K562 (cell line): ENCODE measurements at regions not wholly inside any gene's neighbourhood (a gene's known extent, or its start where the extent isn't known, plus 50 kb on each side); places are given as distances from the start of the nearest gene placed in this dataset.

Source experiments
- ATAC-seq: fragments of 200-7000 bp; cut with Tn5 transposase; 3 replicates; pipeline ENCODE4 v1.9.1; 2020; ENCODE audit warnings: moderate library complexity
- BruUV-seq: library from RNA; stranded (reverse); fragments of 400-500 nt; replicated peaks from 2 replicates; lab custom pipeline; 2021; lab: Mats Ljungman, UMichigan
- CTCF ChIA-PET: fragments of 300-600 bp; formaldehyde crosslinking; extraction: SDS; loops from one replicate; lab custom pipeline; 2021; ENCODE audit warnings: low intra/inter-chr PET ratio; lab: Yijun Ruan, JAX
- POLR2A ChIA-PET: fragments of 300-600, 350-650 bp; sonication (Branson Sonifier 250); formaldehyde crosslinking; extraction: SDS; loops from one replicate; lab custom pipeline; 2021; ENCODE audit warnings: antibody characterized with exemption, inconsistent platforms; lab: Yijun Ruan, JAX
- DNase-seq, 4 experiments: peaks; one replicate each; pipeline versions ENCODE4 v3.0.0 to v3.0.0-alpha.2; 2011 to 2018; ENCODE audit warnings: low spot score in 3 of 4, mixed read lengths in 3 of 4; ENCODE audit errors: extremely low read depth in 1 of 4
- FAIRE-seq: peaks from 2 replicates; lab custom pipeline; 2011; peaks lifted over from hg19 to GRCh38; lab: Jason Lieb, UNC
- H2AFZ ChIP-seq: 2 replicates; pipeline ENCODE4 v1.6.0; 2011; ENCODE audit warnings: low read depth, low read length, control low read depth, inconsistent platforms
- H3K27ac ChIP-seq: fragments of 200-600 bp; 3 replicates; pipeline ENCODE4 v1.8.0; 2011; ENCODE audit warnings: low read depth, mild to moderate bottlenecking, control low read depth, inconsistent platforms, low read length, moderate library complexity, mixed read lengths; ENCODE audit errors: extremely low read depth
- H3K27me3 ChIP-seq, 2 experiments: fragments of 300-600 bp in 1 of 2; 2 replicates in 1 of 2; 3 replicates in 1 of 2; pipeline versions ENCODE4 v1.6.0 to v1.8.0; 2011; ENCODE audit warnings: inconsistent platforms in 2 of 2, low read length in 2 of 2, mild to moderate bottlenecking in 1 of 2, mixed read lengths in 1 of 2, moderate library complexity in 1 of 2; ENCODE audit not compliant: control insufficient read depth in 2 of 2, insufficient read depth in 2 of 2
- H3K36me3 ChIP-seq: fragments of 300-600 bp; 3 replicates; pipeline ENCODE4 v1.8.0; 2011; ENCODE audit warnings: mild to moderate bottlenecking, low read length, inconsistent platforms; ENCODE audit not compliant: control insufficient read depth, insufficient read depth
- H3K4me1 ChIP-seq, 2 experiments: fragments of 200-600 bp in 1 of 2; replicated peaks in 1 of 2; 2 replicates in 1 of 2; 3 replicates in 1 of 2; pipeline versions ENCODE4 v1.5.1 to v1.8.0; 2011; ENCODE audit warnings: inconsistent platforms in 2 of 2, low read length in 2 of 2, mild to moderate bottlenecking in 1 of 2, mixed read lengths in 1 of 2, moderate library complexity in 1 of 2; ENCODE audit not compliant: control insufficient read depth in 2 of 2, insufficient read depth in 2 of 2
- H3K4me2 ChIP-seq: 2 replicates; pipeline ENCODE4 v1.6.1; 2011; ENCODE audit warnings: low read length, control low read depth, inconsistent platforms, mixed read lengths; ENCODE audit not compliant: insufficient read depth
- H3K4me3 ChIP-seq: fragments of 200-600 bp; sonication (generic), shearing (Covaris generic); 2 replicates; pipeline ENCODE4 v1.5.1; 2016; ENCODE audit warnings: control low read depth, inconsistent platforms
- H3K79me2 ChIP-seq: fragments of 200-600 bp; 3 replicates; pipeline ENCODE4 v1.8.0; 2011; ENCODE audit warnings: low read length, inconsistent platforms; ENCODE audit not compliant: control insufficient read depth, insufficient read depth
- H3K9ac ChIP-seq, 2 experiments: 2 replicates each; pipeline versions ENCODE4 v1.6.0 to v1.6.1; 2011; ENCODE audit warnings: low read depth in 2 of 2, low read length in 2 of 2, control low read depth in 1 of 2, inconsistent platforms in 1 of 2, mild to moderate bottlenecking in 1 of 2, mixed read lengths in 1 of 2; ENCODE audit not compliant: insufficient read depth in 1 of 2
- H3K9me1 ChIP-seq: one replicate; pipeline ENCODE4 v1.6.0; 2011; ENCODE audit warnings: inconsistent platforms, mild to moderate bottlenecking, low read length, moderate library complexity; ENCODE audit not compliant: control insufficient read depth, insufficient read depth
- H3K9me3 ChIP-seq: replicated peaks from 2 replicates; pipeline ENCODE4 v1.5.1; 2011; ENCODE audit warnings: low read depth, low read length, inconsistent platforms; ENCODE audit not compliant: control insufficient read depth, insufficient read depth
- H4K20me1 ChIP-seq: replicated peaks from 2 replicates; pipeline ENCODE4 v1.6.1; 2011; ENCODE audit warnings: low read length, inconsistent platforms, mixed read lengths; ENCODE audit not compliant: control insufficient read depth, insufficient read depth
- E2F8 ChIP-seq: fragments of 450-650 bp; IDR thresholded peaks from 2 replicates; pipeline ENCODE4 v1.7.1; 2018; ENCODE audit warnings: mild to moderate bottlenecking, low read depth; ENCODE audit not compliant: partially characterized antibody
- ELK1 ChIP-seq: sonication (generic); formaldehyde crosslinking; IDR thresholded peaks from 2 replicates; pipeline ENCODE4 v1.8.1; 2022; ENCODE audit warnings: missing genetic modification reagents
- ETS2 ChIP-seq: IDR thresholded peaks from 2 replicates; pipeline ENCODE4 v1.6.1; 2016; ENCODE audit warnings: borderline replicate concordance, missing genetic modification characterization, mild to moderate bottlenecking, moderate library complexity, missing compliant biosample characterization; ENCODE audit not compliant: poor library complexity, severe bottlenecking
- HBP1 ChIP-seq: fragments of 450-650 bp; formaldehyde crosslinking; IDR thresholded peaks from 2 replicates; pipeline ENCODE4 v1.4.0; 2022; ENCODE audit warnings: missing genetic modification characterization
- LCOR ChIP-seq: sonication (generic); formaldehyde crosslinking; IDR thresholded peaks from 2 replicates; pipeline ENCODE4 v1.8.0; 2022; ENCODE audit warnings: mild to moderate bottlenecking, missing genetic modification reagents
- MCM7 ChIP-seq, 2 experiments: fragments of 450-650 bp; IDR thresholded peaks; 2 replicates each; pipeline ENCODE4 v1.6.1; 2016 to 2018
- NBN ChIP-seq: fragments of 450-650 bp; IDR thresholded peaks from 2 replicates; pipeline ENCODE4 v1.6.1; 2016; ENCODE audit warnings: low read depth, mild to moderate bottlenecking
- NR1H2 ChIP-seq: sonication (generic); formaldehyde crosslinking; IDR thresholded peaks from 2 replicates; pipeline ENCODE4 v1.4.0; 2020; ENCODE audit warnings: mild to moderate bottlenecking, missing genetic modification reagents
- POLR3G ChIP-seq: IDR thresholded peaks from 2 replicates; pipeline ENCODE4 v1.6.1; 2011; ENCODE audit not compliant: insufficient read length, insufficient replicate concordance; ENCODE audit errors: extremely low read depth
- PRPF4 ChIP-seq: fragments of 200-400 bp; formaldehyde crosslinking; IDR thresholded peaks from one replicate; pipeline ENCODE4 v1.6.1; 2017; ENCODE audit warnings: low read length, low read depth, mild to moderate bottlenecking; ENCODE audit not compliant: insufficient read depth, poor library complexity, severe bottlenecking
- PTBP1 ChIP-seq: fragments of 200-400 bp; formaldehyde crosslinking; IDR thresholded peaks from 2 replicates; pipeline ENCODE4 v1.6.1; 2017; ENCODE audit warnings: low read depth, low read length
- PTRF ChIP-seq: fragments of 450-650 bp; IDR thresholded peaks from 2 replicates; pipeline ENCODE4 v1.6.1; 2016; ENCODE audit warnings: mild to moderate bottlenecking, missing genetic modification characterization, missing compliant biosample characterization
- SRSF3 ChIP-seq: fragments of 200-400 bp; formaldehyde crosslinking; IDR thresholded peaks from 2 replicates; pipeline ENCODE4 v1.6.1; 2016; ENCODE audit warnings: mild to moderate bottlenecking, low read length, moderate library complexity; ENCODE audit not compliant: insufficient read depth
- TOE1 ChIP-seq, 2 experiments: fragments of 450-650 bp in 1 of 2; sonication (generic) in 1 of 2; formaldehyde crosslinking in 1 of 2; IDR thresholded peaks; 2 replicates each; pipeline versions ENCODE4 v1.7.1 to v1.8.0; 2016 to 2022; ENCODE audit warnings: borderline replicate concordance in 2 of 2, mild to moderate bottlenecking in 2 of 2, antibody characterized with exemption in 1 of 2, inconsistent platforms in 1 of 2, low read depth in 1 of 2, missing genetic modification reagents in 1 of 2, moderate library complexity in 1 of 2
- WHSC1 ChIP-seq: IDR thresholded peaks from one replicate; pipeline ENCODE4 v1.6.1; 2012; ENCODE audit warnings: low read length, control low read depth, inconsistent platforms
- ZNF133 ChIP-seq: fragments of 250-450 bp; sonication (Bioruptor Pico); IDR thresholded peaks from 2 replicates; pipeline ENCODE4 v1.4.0; 2020; ENCODE audit warnings: mild to moderate bottlenecking
- WGBS: fragments of 100-300 bp; shearing (Covaris generic); methylation state at CpG from one replicate; pipeline ENCODE4 v1.1.6; 2016; ENCODE audit warnings: low coverage, mixed read lengths; ENCODE audit not compliant: insufficient coverage; ENCODE audit errors: missing lambda C conversion rate; 5-methylcytosine and 5-hydroxymethylcytosine counted together
- in situ Hi-C: fragments of 300-500 bp; cut with MboI; formaldehyde crosslinking; loops from 4 replicates; pipeline ENCODE4 v1.15.0; 2018; ENCODE audit warnings: inconsistent platforms, mixed read lengths
- intact Hi-C: fragments of 100-400 bp; cut with micrococcal nuclease; formaldehyde crosslinking; loops from 2 replicates; pipeline ENCODE4 v1.14.2; 2022

DNA sequence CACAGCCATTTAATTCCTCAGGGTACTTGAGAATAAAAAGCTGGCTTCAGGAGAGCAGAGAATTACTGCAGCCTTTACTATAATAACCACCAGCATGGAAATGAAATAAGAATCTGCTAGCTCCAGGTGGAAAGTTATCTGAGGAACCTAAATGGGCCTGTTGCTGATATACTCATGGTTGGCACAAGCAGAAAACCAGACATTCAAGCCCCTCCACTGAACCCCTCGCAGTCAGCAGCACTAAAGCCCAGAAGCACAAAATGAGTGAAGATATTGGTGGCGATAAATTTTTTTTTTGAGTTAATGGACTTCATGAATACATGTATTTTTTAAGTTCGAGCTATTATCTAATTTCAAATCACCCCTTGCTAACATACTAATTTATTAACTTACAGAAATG is 303.9 kb upstream of the NRP1 start (continued):
- TF ChIP-seq E2F8 (no peak), PRPF4 (no peak), PTBP1 (no peak)
- TF ChIP-seq, all 486 proteins: peak for 0

DNA sequence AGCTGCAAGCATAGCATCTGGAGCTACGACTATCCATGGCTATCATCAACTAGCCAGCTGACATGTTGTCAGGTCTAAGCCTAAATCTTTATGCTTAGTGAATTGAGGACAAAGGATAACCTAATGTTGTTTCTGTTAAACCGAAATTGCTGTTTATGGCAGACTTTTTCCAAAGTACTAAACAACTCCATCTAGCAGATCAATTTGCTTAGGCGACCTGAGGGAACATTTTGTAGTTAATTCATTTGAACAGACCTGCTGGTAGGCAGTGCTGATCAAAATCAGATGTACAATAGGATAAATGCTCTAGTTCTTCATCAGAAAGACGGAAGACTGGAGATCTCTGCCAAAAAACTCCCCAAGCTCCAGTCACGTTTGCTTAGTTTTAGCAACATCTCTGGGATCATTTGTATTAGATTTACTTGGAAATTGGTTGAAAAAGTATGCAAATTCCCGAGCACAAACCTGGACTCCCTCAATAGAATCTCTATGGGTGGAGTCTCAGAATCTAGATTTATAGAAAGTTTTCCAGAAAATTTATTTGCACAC is 301.6 kb upstream of the NRP1 start:
- H4K20me1 ChIP-seq, result no peaks in the 10 kb centered on the region
- BruUV-seq, result no TSS peak
- CTCF ChIA-PET, result no interaction called here
- 0 out of 5 replicates have a peak, but pooled peaks cover 0 to 3% of the 10 kb centered on the region in 2 experiments for H3K27me3 ChIP-seq
- H3K4me2 ChIP-seq, result no peak overlapping the region
- H3K4me1 ChIP-seq, result no peaks in the 10 kb centered on the region
- 0% methylated on average over 6 of the region's 6 CpGs for WGBS
- no peak overlapping the region for H3K27ac ChIP-seq
- no peaks in the 10 kb centered on the region for H3K79me2 ChIP-seq
- intact Hi-C loops (no loop called here), in situ Hi-C loops (no loop called here)
- no peak overlapping the region for H3K4me3 ChIP-seq
- H3K9me3 ChIP-seq, result no peaks in the 10 kb centered on the region
- FAIRE-seq (no peak), DNase-seq (no peak), ATAC-seq (no peak)
- H2AFZ ChIP-seq, result no peak overlapping the region
- H3K9ac ChIP-seq, result no peak overlapping the region
- no peaks in the 10 kb centered on the region for H3K9me1 ChIP-seq
- H3K36me3 ChIP-seq, result no peaks in the 10 kb centered on the region
- POLR2A ChIA-PET, result no interaction called here
- TF ChIP-seq ETS2 (tag) (no peak), POLR3G (no peak), ELK1 (CRISPR knock-in tag) (no peak), PTRF (no peak), HBP1 (no peak), TOE1 (IDR thresholded peaks at IDR 0.05; ENCODE audit: borderline replicate concordance) (no peak), TOE1 (CRISPR knock-in tag; IDR thresholded peaks at IDR 0.05; ENCODE audit: borderline replicate concordance, low read depth) (no peak), NBN (no peak), ZNF133 (CRISPR knock-in tag) (no peak), MCM7 (IDR thresholded peaks at IDR 0.05) (no peak), NR1H2 (CRISPR knock-in tag) (no peak), SRSF3 (no peak), LCOR (no peak), WHSC1 (no peak)
